Activated T-cell treated with anti-CD3 and anti-CD28 coated beads, Interleukin-2, amount 50 U/mL, for 4 hours (primary cell): ENCODE measurements at regions not wholly inside any gene's neighbourhood (a gene's known extent, or its start where the extent isn't known, plus 50 kb on each side); places are given as distances from the start of the nearest gene placed in this dataset.

Experiments
- ATAC-seq, 2 donors: fragments of 200-7000 bp; cut with Tn5 transposase; one replicate each; pipeline ENCODE4 v1.10.0; 2021
- DNase-seq: peaks from one replicate; pipeline ENCODE4 v3.0.0-alpha.2; 2020
- H3K27me3 Mint-ChIP-seq: one replicate; pipeline ENCODE4 v1.8.0; 2021; ENCODE audit warnings: low read depth, mixed read lengths
- H3K36me3 Mint-ChIP-seq: one replicate; pipeline ENCODE4 v1.8.0; 2022; ENCODE audit warnings: mixed read lengths; ENCODE audit not compliant: insufficient read depth
- H3K4me1 Mint-ChIP-seq: one replicate; pipeline ENCODE4 v1.8.0; 2021; ENCODE audit warnings: low read depth, mixed read lengths
- H3K4me3 Mint-ChIP-seq: one replicate; pipeline ENCODE4 v1.8.0; 2021; ENCODE audit warnings: mild to moderate bottlenecking, moderate library complexity, mixed read lengths
- H3K9me3 Mint-ChIP-seq: one replicate; pipeline ENCODE4 v1.8.0; 2021; ENCODE audit warnings: mixed read lengths

DNA sequence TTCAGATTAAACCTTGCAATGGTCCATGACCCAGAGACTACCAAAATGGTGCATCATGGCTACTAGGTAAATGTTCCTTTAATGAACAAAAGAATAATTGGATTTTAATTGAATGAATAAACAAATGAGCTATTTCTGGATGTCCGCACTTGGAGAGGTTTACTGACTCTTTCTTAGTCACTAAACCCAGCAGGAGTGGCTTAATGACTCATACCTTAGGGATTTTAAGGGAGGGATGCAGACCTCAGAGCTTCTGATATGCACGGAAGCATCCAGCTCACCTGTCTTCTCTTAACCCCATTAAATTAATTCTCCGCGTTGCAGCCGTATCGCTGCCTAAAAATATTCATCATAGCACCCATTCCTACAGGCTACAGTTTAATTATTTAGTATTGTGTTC lies 970.0 kb upstream of the SLC35B3 start:
- DNase-seq (no peak), ATAC-seq (no peak)
- H3K9me3 Mint-ChIP-seq = peaks cover 4% of the 10 kb centered on the region
- H3K4me3 Mint-ChIP-seq = no peak overlapping the region
- no peaks in the 10 kb centered on the region for H3K36me3 Mint-ChIP-seq
- no peaks in the 10 kb centered on the region for H3K27me3 Mint-ChIP-seq
- no peaks in the 10 kb centered on the region for H3K4me1 Mint-ChIP-seq

GRCh38 chr6:9404351-9405146 lies 969.2 kb upstream of the SLC35B3 start:
- no peaks in the 10 kb centered on the region for H3K4me1 Mint-ChIP-seq
- no peak overlapping the region for H3K4me3 Mint-ChIP-seq
- no peaks in the 10 kb centered on the region for H3K36me3 Mint-ChIP-seq
- ATAC-seq (no peak), DNase-seq (no peak)
- no peaks in the 10 kb centered on the region for H3K27me3 Mint-ChIP-seq
- peaks cover 4% of the 10 kb centered on the region for H3K9me3 Mint-ChIP-seq

DNA sequence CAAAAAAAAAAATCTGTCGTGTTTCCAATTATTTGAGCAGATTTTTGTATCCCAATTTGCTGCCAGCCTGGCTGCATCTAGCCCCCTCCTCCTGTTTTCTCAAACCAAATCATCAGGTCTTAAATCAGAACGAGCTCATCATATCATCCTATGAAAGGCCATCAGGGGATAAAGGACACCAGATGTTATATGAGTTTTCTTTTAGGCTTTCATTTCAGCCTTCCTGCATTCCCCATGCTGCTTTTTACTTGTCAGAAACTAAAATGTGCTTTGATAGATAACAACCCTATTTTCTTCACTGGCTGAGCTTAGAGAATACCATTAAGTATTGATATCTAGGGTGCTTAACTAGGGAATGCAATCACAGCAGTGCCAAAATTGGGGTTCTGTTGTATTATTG lies 968.4 kb upstream of the SLC35B3 start:
- Mint-ChIP-seq H3K27me3 (no peaks in the 10 kb centered on the region), H3K4me3 (no peak overlapping the region), H3K4me1 (no peaks in the 10 kb centered on the region), H3K36me3 (no peaks in the 10 kb centered on the region), H3K9me3 (peaks cover 4% of the 10 kb centered on the region)
- no peak for ATAC-seq
- DNase-seq = no peak

- H3K27me3 Mint-ChIP-seq = no peaks in the 10 kb centered on the region
- no peak for DNase-seq
- no peak overlapping the region for H3K4me3 Mint-ChIP-seq
- no peaks in the 10 kb centered on the region for H3K36me3 Mint-ChIP-seq
- H3K4me1 Mint-ChIP-seq = no peaks in the 10 kb centered on the region
- ATAC-seq = no peak
- H3K9me3 Mint-ChIP-seq = peaks cover 4% of the 10 kb centered on the region
Measured at GRCh38 chr6:9401960-9402359, 966.6 kb upstream of the SLC35B3 start.

- Mint-ChIP-seq H3K36me3 (no peaks in the 10 kb centered on the region), H3K27me3 (no peaks in the 10 kb centered on the region), H3K4me1 (no peaks in the 10 kb centered on the region), H3K9me3 (no peaks in the 10 kb centered on the region), H3K4me3 (no peak overlapping the region)
- DNase-seq (no peak), ATAC-seq (no peak)
Measured at GRCh38 chr6:9399916-9400315, 964.6 kb upstream of the SLC35B3 start.

GRCh38 chr6:9398767-9399373 lies 963.5 kb upstream of the SLC35B3 start:
- Mint-ChIP-seq H3K9me3 (no peaks in the 10 kb centered on the region), H3K36me3 (no peaks in the 10 kb centered on the region), H3K4me3 (no peak overlapping the region), H3K27me3 (no peaks in the 10 kb centered on the region), H3K4me1 (no peaks in the 10 kb centered on the region)
- ATAC-seq (no peak), DNase-seq (no peak)

GRCh38 chr6:9398071-9398766 lies 962.9 kb upstream of the SLC35B3 start:
- DNase-seq (no peak), ATAC-seq (no peak)
- Mint-ChIP-seq H3K27me3 (no peaks in the 10 kb centered on the region), H3K36me3 (no peaks in the 10 kb centered on the region), H3K9me3 (no peaks in the 10 kb centered on the region), H3K4me1 (no peaks in the 10 kb centered on the region), H3K4me3 (no peak overlapping the region)

- no peak for ATAC-seq
- H3K9me3 Mint-ChIP-seq = peaks cover 10% of the 10 kb centered on the region
- no peaks in the 10 kb centered on the region for H3K27me3 Mint-ChIP-seq
- H3K4me3 Mint-ChIP-seq = no peak overlapping the region
- no peaks in the 10 kb centered on the region for H3K36me3 Mint-ChIP-seq
- DNase-seq = no peak
- H3K4me1 Mint-ChIP-seq = no peaks in the 10 kb centered on the region
Measured at GRCh38 chr6:9388596-9388995, 953.3 kb upstream of the SLC35B3 start.

DNA sequence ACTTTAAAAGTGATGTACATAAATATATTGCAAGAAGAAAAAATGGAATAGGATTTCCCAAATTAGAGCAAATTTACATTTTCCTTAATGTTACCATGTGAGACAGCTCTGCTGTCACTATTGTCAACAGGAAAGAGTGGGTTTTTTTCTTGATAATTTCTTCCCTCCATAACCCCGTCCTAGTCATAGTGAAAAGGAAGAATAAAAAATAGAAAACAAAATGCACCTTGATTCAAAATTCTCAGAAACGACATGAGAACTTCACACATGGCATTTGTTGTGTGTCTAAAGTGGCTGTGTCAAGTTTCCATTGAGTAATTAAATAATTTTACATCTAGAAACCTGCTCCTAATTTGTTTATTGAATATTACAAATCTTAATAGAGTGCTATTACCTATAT lies 945.2 kb upstream of the SLC35B3 start:
- Mint-ChIP-seq H3K9me3 (peaks cover 5% of the 10 kb centered on the region), H3K4me3 (no peak overlapping the region), H3K27me3 (no peaks in the 10 kb centered on the region), H3K4me1 (no peaks in the 10 kb centered on the region), H3K36me3 (no peaks in the 10 kb centered on the region)
- no peak for ATAC-seq
- no peak for DNase-seq

DNA sequence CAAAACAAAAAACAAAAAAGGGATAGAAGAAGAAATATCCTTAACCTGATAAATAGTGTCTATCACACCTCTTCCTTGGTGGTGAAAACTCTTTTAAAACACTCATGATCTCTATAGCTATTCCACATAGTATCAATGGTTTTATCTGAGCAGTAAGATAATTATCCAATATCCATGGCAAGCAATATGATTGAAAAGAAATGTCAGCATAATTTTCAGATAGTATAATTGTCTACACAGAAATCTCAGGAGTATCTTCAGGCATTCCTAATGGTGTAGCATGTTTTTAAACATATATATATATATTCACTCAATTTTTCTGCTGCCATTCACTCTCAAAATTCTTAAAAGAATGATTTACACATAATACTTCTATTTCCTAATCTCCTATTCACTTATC lies 938.0 kb upstream of the SLC35B3 start:
- Mint-ChIP-seq H3K4me1 (no peaks in the 10 kb centered on the region), H3K4me3 (no peak overlapping the region), H3K27me3 (no peaks in the 10 kb centered on the region), H3K9me3 (no peaks in the 10 kb centered on the region), H3K36me3 (no peaks in the 10 kb centered on the region)
- DNase-seq (no peak), ATAC-seq (no peak)

GRCh38 chr6:9370480-9370879 lies 935.1 kb upstream of the SLC35B3 start:
- Mint-ChIP-seq H3K36me3 (no peaks in the 10 kb centered on the region), H3K27me3 (no peaks in the 10 kb centered on the region), H3K4me3 (no peak overlapping the region), H3K4me1 (no peaks in the 10 kb centered on the region), H3K9me3 (no peaks in the 10 kb centered on the region)
- DNase-seq (no peak), ATAC-seq (no peak)

DNA sequence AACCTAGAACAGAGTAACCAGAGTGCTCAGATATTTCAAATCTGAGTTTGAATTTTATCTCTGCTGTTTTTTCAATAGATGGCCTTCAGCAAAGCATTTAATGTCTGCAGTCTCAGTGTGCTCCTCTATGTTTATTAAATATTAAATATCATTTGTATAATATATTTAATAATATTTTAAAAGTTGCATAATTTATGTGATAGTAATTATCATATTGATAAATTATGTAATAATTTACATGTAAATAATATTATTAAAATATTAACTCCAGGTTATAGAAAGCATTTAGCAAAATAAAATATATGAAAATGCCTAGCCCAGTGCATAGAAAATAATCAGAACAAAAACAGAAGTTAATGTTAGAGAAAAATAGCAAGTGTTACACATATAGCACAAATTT lies 930.0 kb upstream of the SLC35B3 start:
- H3K27me3 Mint-ChIP-seq = no peaks in the 10 kb centered on the region
- H3K4me1 Mint-ChIP-seq = no peaks in the 10 kb centered on the region
- DNase-seq (no peak), ATAC-seq (no peak)
- no peak overlapping the region for H3K4me3 Mint-ChIP-seq
- H3K9me3 Mint-ChIP-seq = peaks cover 10% of the 10 kb centered on the region
- no peaks in the 10 kb centered on the region for H3K36me3 Mint-ChIP-seq

DNA sequence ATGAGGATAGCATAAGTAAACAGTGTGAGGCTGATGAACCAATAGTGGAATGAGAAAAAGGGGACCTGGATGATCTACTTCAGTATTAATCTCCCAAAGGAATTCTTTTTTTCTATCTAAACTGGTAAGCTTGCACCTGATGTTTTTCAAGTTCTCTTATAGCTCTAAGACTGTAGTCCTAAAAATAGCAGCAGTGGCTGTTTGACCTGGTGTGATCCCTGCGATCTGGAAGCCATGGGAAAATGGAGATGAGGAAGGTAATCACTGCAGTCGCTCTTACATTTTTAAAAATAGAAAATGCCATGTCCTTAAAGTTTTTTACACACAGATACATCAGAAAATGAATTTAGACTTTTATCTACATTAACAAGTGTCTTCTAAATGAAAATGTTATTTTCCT lies 926.4 kb upstream of the SLC35B3 start:
- H3K9me3 Mint-ChIP-seq = peaks cover 23% of the 10 kb centered on the region
- H3K4me1 Mint-ChIP-seq = no peaks in the 10 kb centered on the region
- no peaks in the 10 kb centered on the region for H3K27me3 Mint-ChIP-seq
- DNase-seq (no peak), ATAC-seq (no peak)
- no peaks in the 10 kb centered on the region for H3K36me3 Mint-ChIP-seq
- H3K4me3 Mint-ChIP-seq = no peak overlapping the region

- Mint-ChIP-seq H3K9me3 (peaks cover 25% of the 10 kb centered on the region), H3K4me1 (no peaks in the 10 kb centered on the region), H3K4me3 (no peak overlapping the region), H3K27me3 (no peaks in the 10 kb centered on the region), H3K36me3 (no peaks in the 10 kb centered on the region)
- DNase-seq (no peak), ATAC-seq (no peak)
Measured at GRCh38 chr6:9360881-9361280, 925.5 kb upstream of the SLC35B3 start.

DNA sequence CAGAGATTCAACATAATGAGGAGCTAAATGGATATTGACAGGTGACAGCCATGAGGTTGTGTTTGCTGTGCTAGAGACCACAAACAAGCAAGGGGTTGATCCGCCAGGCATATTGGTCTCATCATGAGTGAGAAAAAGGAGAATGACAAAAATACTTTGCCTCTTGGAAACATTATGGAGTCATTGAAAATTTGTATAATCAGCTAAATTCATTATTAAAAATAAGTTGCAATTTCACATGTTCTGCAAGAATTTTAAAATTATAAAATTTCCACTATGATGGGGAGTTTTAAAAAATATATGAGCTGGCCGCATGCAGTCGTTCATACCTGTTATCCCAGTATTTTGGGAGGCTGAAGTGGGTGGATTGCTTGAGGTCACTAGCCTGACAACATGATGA lies 912.3 kb upstream of the SLC35B3 start:
- Mint-ChIP-seq H3K4me3 (no peak overlapping the region), H3K9me3 (peaks cover 8% of the 10 kb centered on the region), H3K4me1 (no peaks in the 10 kb centered on the region), H3K27me3 (no peaks in the 10 kb centered on the region), H3K36me3 (no peaks in the 10 kb centered on the region)
- ATAC-seq (no peak), DNase-seq (no peak)
